Esophagus squamous epithelium (tissue), 4 donors: ENCODE measurements at regions not wholly inside any gene's neighbourhood (a gene's known extent, or its start where the extent isn't known, plus 50 kb on each side); places are given as distances from the start of the nearest gene placed in this dataset.

Source experiments
- CTCF ChIP-seq, 6 experiments: fragments of 450-650 bp in 4 of 6; fragments of 200-600 bp in 2 of 6; sonication (generic) in 2 of 6; IDR thresholded peaks; one replicate each; pipeline ENCODE4 v1.5.1; 2016 to 2019; ENCODE audit warnings: antibody characterized with exemption in 6 of 6, mild to moderate bottlenecking in 4 of 6, moderate library complexity in 4 of 6
- POLR2A ChIP-seq, 4 donors: fragments of 450-650 bp; IDR thresholded peaks; one replicate each; pipeline ENCODE4 v1.6.1; 2017; ENCODE audit warnings: antibody characterized with exemption in 4 of 4, mild to moderate bottlenecking in 4 of 4, moderate library complexity in 3 of 4

- no peak for TF ChIP-seq CTCF (IDR thresholded peaks at IDR 0.05)
- no peak for TF ChIP-seq POLR2A (IDR thresholded peaks at IDR 0.05)
These were observed 159.4 kb upstream of the FST start for GRCh38 chr5:53321073-53321472.
